Endothelial cell of umbilical vein (primary cell): ENCODE measurements at regions not wholly inside any gene's neighbourhood (a gene's known extent, or its start where the extent isn't known, plus 50 kb on each side); places are given as distances from the start of the nearest gene placed in this dataset.
"Not testable (repeated sequence)": the region's sequence is repeated elsewhere in the genome, so short reads cannot be mapped to it uniquely, and the experiment has no call there.

ENCODE experiments used
- BruUV-seq: library from RNA; stranded (reverse); fragments of 400-500 nt; replicated peaks from 2 replicates; lab custom pipeline; 2021; lab: Mats Ljungman, UMichigan
- CTCF ChIA-PET: fragments of 300-600, 350-600 bp; sonication (Branson Sonifier 250); formaldehyde crosslinking; loops from one replicate; lab custom pipeline; 2021; ENCODE audit warnings: antibody characterized with exemption, inconsistent platforms; lab: Charles Lee
- POLR2A ChIA-PET: fragments of 300-600, 350-600 bp; sonication (Branson Sonifier 250); formaldehyde crosslinking; loops from one replicate; lab custom pipeline; 2021; ENCODE audit warnings: antibody characterized with exemption, inconsistent platforms; lab: Charles Lee
- DNase-seq: peaks from one replicate; pipeline ENCODE4 v3.0.0-alpha.2; 2011; ENCODE audit warnings: low read depth, low spot score
- FAIRE-seq: peaks from 2 replicates; lab custom pipeline; 2011; peaks lifted over from hg19 to GRCh38; lab: Jason Lieb, UNC
- H2AFZ ChIP-seq: 2 replicates; pipeline ENCODE4 v1.6.0; 2012; ENCODE audit warnings: low read depth, low read length, control low read depth, inconsistent platforms
- H3K27ac ChIP-seq: 2 replicates; pipeline ENCODE4 v1.5.1; 2011; ENCODE audit warnings: low read depth, mild to moderate bottlenecking, control low read depth, low read length, moderate library complexity; ENCODE audit not compliant: insufficient read depth
- H3K27me3 ChIP-seq, 2 experiments: 2 replicates each; pipeline versions ENCODE4 v1.6.0 to v1.6.1; 2011; ENCODE audit warnings: low read length in 2 of 2, mixed read lengths in 1 of 2; ENCODE audit not compliant: control insufficient read depth in 2 of 2, insufficient read depth in 2 of 2
- H3K36me3 ChIP-seq, 2 experiments: 2 replicates in 1 of 2; 3 replicates in 1 of 2; pipeline ENCODE4 v1.5.1; 2011; ENCODE audit warnings: low read length in 2 of 2, mild to moderate bottlenecking in 1 of 2, moderate library complexity in 1 of 2; ENCODE audit not compliant: control insufficient read depth in 2 of 2, insufficient read depth in 2 of 2; ENCODE audit errors: extremely low read depth in 1 of 2
- H3K4me1 ChIP-seq: 3 replicates; pipeline ENCODE4 v1.5.1; 2011; ENCODE audit warnings: mild to moderate bottlenecking, low read length; ENCODE audit not compliant: control insufficient read depth, insufficient read depth; ENCODE audit errors: extremely low read depth
- H3K4me2 ChIP-seq: 2 replicates; pipeline ENCODE4 v1.6.1; 2011; ENCODE audit warnings: low read length, control low read depth, mixed read lengths; ENCODE audit not compliant: insufficient read depth
- H3K4me3 ChIP-seq, 3 experiments: fragments of 200-600 bp in 1 of 3; sonication (generic), shearing (Covaris generic) in 1 of 3; replicated peaks in 1 of 3; 2 replicates each; pipeline ENCODE4 v1.5.1; 2011 to 2016; ENCODE audit warnings: control low read depth in 3 of 3, low read length in 3 of 3, mild to moderate bottlenecking in 2 of 3, inconsistent platforms in 1 of 3, low read depth in 1 of 3, moderate library complexity in 1 of 3; ENCODE audit not compliant: insufficient read depth in 1 of 3
- H3K79me2 ChIP-seq: 2 replicates; pipeline ENCODE4 v1.6.0; 2012; ENCODE audit warnings: low read length, inconsistent platforms; ENCODE audit not compliant: control insufficient read depth, insufficient read depth
- H3K9ac ChIP-seq: replicated peaks from 2 replicates; pipeline ENCODE3; 2011; ENCODE audit warnings: low read length, control low read depth; ENCODE audit not compliant: insufficient read depth; ENCODE audit errors: extremely low read depth
- H3K9me1 ChIP-seq: replicated peaks from 3 replicates; pipeline ENCODE4 v1.6.0; 2011; ENCODE audit warnings: mild to moderate bottlenecking, low read length; ENCODE audit not compliant: control insufficient read depth, insufficient read depth; ENCODE audit errors: extremely low read depth
- H3K9me3 ChIP-seq: replicated peaks from 2 replicates; pipeline ENCODE4 v1.5.1; 2012; ENCODE audit warnings: low read length, inconsistent platforms; ENCODE audit not compliant: control insufficient read depth, insufficient read depth
- H4K20me1 ChIP-seq: replicated peaks from 2 replicates; pipeline ENCODE3; 2011; ENCODE audit warnings: mild to moderate bottlenecking, low read length; ENCODE audit not compliant: control insufficient read depth, insufficient read depth; ENCODE audit errors: extremely low read depth
- EZH2 ChIP-seq: IDR thresholded peaks from 2 replicates; pipeline ENCODE4 v1.6.1; 2012; ENCODE audit warnings: borderline replicate concordance, low read depth, mild to moderate bottlenecking, moderate library complexity, low read length, inconsistent platforms; ENCODE audit not compliant: severe bottlenecking
- FOS ChIP-seq: IDR thresholded peaks from 2 replicates; pipeline ENCODE4 v1.6.1; 2011; ENCODE audit warnings: mild to moderate bottlenecking, low read length, moderate library complexity, borderline replicate concordance; ENCODE audit not compliant: insufficient read depth
- GATA2 ChIP-seq: IDR thresholded peaks from 2 replicates; pipeline ENCODE4 v1.7.0; 2011; ENCODE audit warnings: low read depth, mild to moderate bottlenecking, moderate library complexity, mixed read lengths, low read length; ENCODE audit not compliant: insufficient read length, insufficient read depth
- JUN ChIP-seq: IDR thresholded peaks from 2 replicates; pipeline ENCODE4 v1.6.1; 2011; ENCODE audit warnings: borderline replicate concordance, low read depth; ENCODE audit not compliant: insufficient read length, insufficient read depth
- MYC ChIP-seq: IDR thresholded peaks from one replicate; pipeline ENCODE4 v1.6.1; 2011; ENCODE audit warnings: mild to moderate bottlenecking, low read depth, low read length
- POLR2A ChIP-seq: IDR thresholded peaks from 2 replicates; pipeline ENCODE4 v1.6.1; 2012; ENCODE audit warnings: low read depth, mild to moderate bottlenecking, control low read depth, low read length
- POLR2AphosphoS5 ChIP-seq: IDR thresholded peaks from 2 replicates; pipeline ENCODE4 v1.6.1; 2012; ENCODE audit warnings: low read depth, mild to moderate bottlenecking, control low read depth, low read length, moderate library complexity; ENCODE audit not compliant: insufficient read depth
- dilution Hi-C: fragments of 300-500 bp; cut with MboI; formaldehyde crosslinking; loops from one replicate; pipeline ENCODE4 v1.15.0; 2019; ENCODE audit warnings: low sequenced_read_pairs; ENCODE audit not compliant: extremely low pct_ligation_motif_present
- intact Hi-C: fragments of 100-400 bp; cut with micrococcal nuclease; formaldehyde crosslinking; loops from one replicate; pipeline ENCODE4 v1.10.0; 2022
- TF ChIP-seq, protein P1 (sequence below), 2 donors: IDR thresholded peaks; 1 replicate in 1 of 2; 2 replicates in 1 of 2; pipeline ENCODE4 v1.5.1; 2011; ENCODE audit warnings: low read length in 2 of 2, mild to moderate bottlenecking in 2 of 2, moderate library complexity in 2 of 2, control low read depth in 1 of 2, inconsistent platforms in 1 of 2, low read depth in 1 of 2; ENCODE audit not compliant: insufficient read depth in 1 of 2; ENCODE audit errors: extremely low read depth in 1 of 2
- TF ChIP-seq, protein P2 (sequence below): IDR thresholded peaks from 2 replicates; pipeline ENCODE4 v1.6.1; 2011; ENCODE audit not compliant: insufficient read depth, insufficient read length

DNA sequence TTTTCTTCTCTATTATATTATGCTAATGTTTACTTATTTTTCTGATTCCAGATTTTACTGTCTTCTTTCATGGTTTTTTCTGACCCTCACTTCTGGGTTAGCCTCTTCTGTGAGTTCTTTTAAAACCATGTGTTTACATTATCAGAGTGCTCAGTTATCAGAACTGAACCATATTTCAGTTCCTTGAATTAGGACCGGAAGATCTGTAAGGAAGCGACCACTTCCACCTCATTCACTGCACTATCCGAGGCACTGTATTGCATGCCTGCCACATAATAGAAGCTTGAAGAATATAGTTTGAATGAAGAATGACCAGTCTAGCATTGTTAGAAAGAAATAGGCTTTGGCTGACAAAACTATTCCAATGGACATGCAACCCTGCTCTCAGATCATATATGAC lies 281.0 kb upstream of the DEPDC1 start:
- no TSS peak for BruUV-seq
- intact Hi-C loops: no loop called here
- FAIRE-seq: no peak
- no peak for DNase-seq
- no peaks in the 10 kb centered on the region for H3K27me3 ChIP-seq
- no peak overlapping the region for H3K4me2 ChIP-seq
- H3K4me3 ChIP-seq: no peak overlapping the region
- ChIA-PET POLR2A (no interaction called here), CTCF (no interaction called here)
- dilution Hi-C loops: no loop called here
- H3K79me2 ChIP-seq: no peaks in the 10 kb centered on the region
- TF ChIP-seq, protein P1, sequence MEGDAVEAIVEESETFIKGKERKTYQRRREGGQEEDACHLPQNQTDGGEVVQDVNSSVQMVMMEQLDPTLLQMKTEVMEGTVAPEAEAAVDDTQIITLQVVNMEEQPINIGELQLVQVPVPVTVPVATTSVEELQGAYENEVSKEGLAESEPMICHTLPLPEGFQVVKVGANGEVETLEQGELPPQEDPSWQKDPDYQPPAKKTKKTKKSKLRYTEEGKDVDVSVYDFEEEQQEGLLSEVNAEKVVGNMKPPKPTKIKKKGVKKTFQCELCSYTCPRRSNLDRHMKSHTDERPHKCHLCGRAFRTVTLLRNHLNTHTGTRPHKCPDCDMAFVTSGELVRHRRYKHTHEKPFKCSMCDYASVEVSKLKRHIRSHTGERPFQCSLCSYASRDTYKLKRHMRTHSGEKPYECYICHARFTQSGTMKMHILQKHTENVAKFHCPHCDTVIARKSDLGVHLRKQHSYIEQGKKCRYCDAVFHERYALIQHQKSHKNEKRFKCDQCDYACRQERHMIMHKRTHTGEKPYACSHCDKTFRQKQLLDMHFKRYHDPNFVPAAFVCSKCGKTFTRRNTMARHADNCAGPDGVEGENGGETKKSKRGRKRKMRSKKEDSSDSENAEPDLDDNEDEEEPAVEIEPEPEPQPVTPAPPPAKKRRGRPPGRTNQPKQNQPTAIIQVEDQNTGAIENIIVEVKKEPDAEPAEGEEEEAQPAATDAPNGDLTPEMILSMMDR (IDR thresholded peaks at IDR 0.05; ENCODE audit: extremely low read depth in 1 of 2, insufficient read depth in 1 of 2, low read depth in 1 of 2, low read length in 2 of 2): no peak
- TF ChIP-seq POLR2AphosphoS5 (no peak), FOS (no peak), POLR2A (no peak), MYC (no peak), JUN (no peak), EZH2 (no peak), GATA2 (no peak)
- TF ChIP-seq, protein P2, sequence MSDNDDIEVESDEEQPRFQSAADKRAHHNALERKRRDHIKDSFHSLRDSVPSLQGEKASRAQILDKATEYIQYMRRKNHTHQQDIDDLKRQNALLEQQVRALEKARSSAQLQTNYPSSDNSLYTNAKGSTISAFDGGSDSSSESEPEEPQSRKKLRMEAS: no peak
- no peak overlapping the region for H3K9ac ChIP-seq
- H3K9me1 ChIP-seq: no peaks in the 10 kb centered on the region
- H3K27ac ChIP-seq: no peak overlapping the region
- H3K36me3 ChIP-seq: no peaks in the 10 kb centered on the region
- H4K20me1 ChIP-seq: no peaks in the 10 kb centered on the region
- no peaks in the 10 kb centered on the region for H3K4me1 ChIP-seq
- no peaks in the 10 kb centered on the region for H3K9me3 ChIP-seq
- H2AFZ ChIP-seq: no peak overlapping the region

DNA sequence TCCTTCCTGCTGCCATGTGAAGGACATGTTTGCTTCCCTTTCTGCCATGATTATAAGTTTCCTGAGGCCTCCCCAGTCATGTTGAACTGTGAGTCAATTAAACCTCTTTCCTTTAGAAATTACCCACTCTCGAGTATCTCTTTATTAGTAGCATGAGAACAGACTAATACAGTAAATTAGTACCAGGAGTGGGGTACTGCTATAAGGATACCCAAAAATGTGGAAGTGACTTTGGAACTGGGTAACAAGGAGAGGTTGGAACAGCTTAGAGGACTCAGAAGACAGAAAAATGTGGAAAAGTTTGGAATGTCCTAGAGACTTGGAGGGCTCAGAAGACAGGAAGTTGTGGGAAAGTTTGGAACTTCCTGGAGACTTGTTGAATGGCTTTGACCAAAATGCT lies 283.0 kb upstream of the DEPDC1 start:
- H3K9me1 ChIP-seq, intact Hi-C loops, H4K20me1 ChIP-seq, H3K27ac ChIP-seq, H3K27me3 ChIP-seq, BruUV-seq, POLR2A ChIA-PET, dilution Hi-C loops, CTCF ChIA-PET, H2AFZ ChIP-seq, H3K9ac ChIP-seq, H3K4me3 ChIP-seq, H3K4me1 ChIP-seq, DNase-seq, H3K9me3 ChIP-seq, H3K4me2 ChIP-seq, H3K36me3 ChIP-seq, H3K79me2 ChIP-seq, FAIRE-seq: not testable (repeated sequence)
